SK-N-SH (cell line): ENCODE measurements at regions not wholly inside any gene's neighbourhood (a gene's known extent, or its start where the extent isn't known, plus 50 kb on each side); places are given as distances from the start of the nearest gene placed in this dataset.

Experiments used
- CTCF ChIA-PET: fragments of 300-600, 350-600 bp; formaldehyde crosslinking; extraction: SDS; loops from one replicate; lab custom pipeline; 2021; lab: Yijun Ruan, JAX
- POLR2A ChIA-PET: fragments of 350-600 bp; sonication (Branson Sonifier 250); formaldehyde crosslinking; extraction: SDS; loops from one replicate; lab custom pipeline; 2020; ENCODE audit warnings: antibody characterized with exemption, inconsistent platforms; lab: Yijun Ruan, JAX
- DNase-seq: peaks from one replicate; pipeline ENCODE4 v3.0.0; 2012
- H2AFZ ChIP-seq: fragments of 200-600 bp; sonication (generic); 2 replicates; pipeline ENCODE4 v1.8.1; 2016; ENCODE audit warnings: antibody characterized with exemption, mild to moderate bottlenecking, low read depth
- H3F3A ChIP-seq: fragments of 200-600 bp; sonication (generic); replicated peaks from 2 replicates; pipeline ENCODE3; 2016; ENCODE audit warnings: antibody characterized with exemption, mild to moderate bottlenecking; ENCODE audit not compliant: insufficient read depth
- H3K27ac ChIP-seq, 2 experiments: fragments of 200-500 bp in 1 of 2; fragments of 200-600 bp in 1 of 2; sonication (Bioruptor generic) in 1 of 2; sonication (generic), shearing (Covaris generic) in 1 of 2; 2 replicates each; pipeline versions ENCODE4 v1.5.1 to v1.6.1; 2014 to 2016; ENCODE audit warnings: low read depth in 2 of 2, inconsistent platforms in 1 of 2, low read length in 1 of 2, mild to moderate bottlenecking in 1 of 2, mixed read lengths in 1 of 2
- H3K27me3 ChIP-seq: fragments of 200-600 bp; sonication (generic), shearing (Covaris generic); 2 replicates; pipeline ENCODE4 v1.6.1; 2016; ENCODE audit warnings: mixed run types; ENCODE audit not compliant: insufficient read depth
- H3K36me3 ChIP-seq, 2 experiments: fragments of 200-500 bp in 1 of 2; fragments of 200-600 bp in 1 of 2; sonication (Bioruptor generic) in 1 of 2; sonication (generic) in 1 of 2; replicated peaks in 1 of 2; 2 replicates each; pipeline versions ENCODE3 to v1.5.1; 2014 to 2016; ENCODE audit warnings: low read length in 1 of 2, mild to moderate bottlenecking in 1 of 2; ENCODE audit not compliant: insufficient read depth in 2 of 2, control insufficient read depth in 1 of 2
- H3K4me1 ChIP-seq, 2 experiments: fragments of 200-500 bp in 1 of 2; fragments of 200-600 bp in 1 of 2; sonication (Bioruptor generic) in 1 of 2; sonication (generic), shearing (Covaris generic) in 1 of 2; 2 replicates each; pipeline versions ENCODE4 v1.5.1 to v1.6.1; 2014 to 2016; ENCODE audit warnings: low read depth in 1 of 2, low read length in 1 of 2, mixed run types in 1 of 2; ENCODE audit not compliant: insufficient read depth in 2 of 2, control insufficient read depth in 1 of 2
- H3K4me2 ChIP-seq: fragments of 200-600 bp; sonication (generic), shearing (Covaris generic); 2 replicates; pipeline ENCODE4 v1.6.1; 2017; ENCODE audit warnings: mixed run types
- H3K4me3 ChIP-seq, 2 experiments: fragments of 200-500 bp in 1 of 2; fragments of 200-600 bp in 1 of 2; sonication (Bioruptor generic) in 1 of 2; sonication (generic), shearing (Covaris generic) in 1 of 2; 2 replicates each; pipeline versions ENCODE4 v1.5.1 to v1.8.1; 2014 to 2016; ENCODE audit warnings: low read depth in 2 of 2, inconsistent platforms in 1 of 2, low read length in 1 of 2, mild to moderate bottlenecking in 1 of 2, mixed read lengths in 1 of 2, moderate library complexity in 1 of 2
- H3K79me2 ChIP-seq: fragments of 200-600 bp; sonication (generic); 2 replicates; pipeline ENCODE4 v1.8.1; 2017; ENCODE audit warnings: mild to moderate bottlenecking; ENCODE audit not compliant: insufficient read depth
- H3K9ac ChIP-seq: fragments of 200-600 bp; sonication (generic); 2 replicates; pipeline ENCODE4 v1.6.1; 2017; ENCODE audit warnings: mixed run types
- H3K9me2 ChIP-seq: fragments of 200-600 bp; sonication (generic); 2 replicates; pipeline ENCODE4 v1.6.1; 2017; ENCODE audit warnings: mixed run types
- H3K9me3 ChIP-seq: fragments of 200-600 bp; sonication (generic); 2 replicates; pipeline ENCODE4 v1.6.1; 2017; ENCODE audit warnings: mixed run types, mild to moderate bottlenecking, moderate library complexity
- H4K20me1 ChIP-seq: fragments of 200-600 bp; sonication (generic); 2 replicates; pipeline ENCODE4 v1.6.1; 2017; ENCODE audit warnings: mild to moderate bottlenecking, mixed run types; ENCODE audit not compliant: insufficient read depth
- ELF1 ChIP-seq: IDR thresholded peaks from 2 replicates; pipeline ENCODE4 v1.4.0; 2012
- EP300 ChIP-seq, 2 experiments: IDR thresholded peaks; 2 replicates each; pipeline versions ENCODE4 v1.4.0 to v1.6.1; 2012; ENCODE audit warnings: borderline replicate concordance in 1 of 2, low read depth in 1 of 2, low read length in 1 of 2
- EZH2phosphoT487 ChIP-seq: fragments of 200-600 bp; sonication (generic); IDR thresholded peaks from 2 replicates; pipeline ENCODE4 v1.6.1; 2017; ENCODE audit warnings: low read depth, mixed run types, mild to moderate bottlenecking, antibody characterized with exemption, moderate library complexity, borderline replicate concordance
- FOSL2 ChIP-seq: IDR thresholded peaks from 2 replicates; pipeline ENCODE4 v1.4.0; 2012; ENCODE audit warnings: low read depth, mild to moderate bottlenecking, moderate library complexity, borderline replicate concordance
- FOXJ3 ChIP-seq: sonication (generic); formaldehyde crosslinking; IDR thresholded peaks from 2 replicates; pipeline ENCODE4 v1.5.1; 2020; ENCODE audit warnings: mild to moderate bottlenecking, missing genetic modification reagents
- GATA2 ChIP-seq: sonication (generic); formaldehyde crosslinking; IDR thresholded peaks from 2 replicates; pipeline ENCODE4 v1.5.0; 2020; ENCODE audit warnings: mild to moderate bottlenecking, missing genetic modification reagents
- JUND ChIP-seq: IDR thresholded peaks from 2 replicates; pipeline ENCODE4 v1.4.0; 2012
- MXI1 ChIP-seq: IDR thresholded peaks from 2 replicates; pipeline ENCODE4 v1.6.1; 2012; ENCODE audit warnings: mild to moderate bottlenecking, low read depth, low read length, improper control_type of control experiment
- NFIC ChIP-seq: IDR thresholded peaks from 2 replicates; pipeline ENCODE4 v1.4.0; 2012; ENCODE audit warnings: borderline replicate concordance
- NRF1 ChIP-seq: IDR thresholded peaks from 2 replicates; pipeline ENCODE4 v1.6.1; 2012; ENCODE audit warnings: low read depth, mild to moderate bottlenecking, low read length
- POLR2AphosphoS5 ChIP-seq: IDR thresholded peaks from 2 replicates; pipeline ENCODE4 v1.6.1; 2012; ENCODE audit warnings: low read depth, low read length
- RAD21 ChIP-seq: IDR thresholded peaks from 2 replicates; pipeline ENCODE4 v1.6.1; 2012; ENCODE audit warnings: mild to moderate bottlenecking, low read length
- RCOR1 ChIP-seq: fragments of 150-350 bp; IDR thresholded peaks from 2 replicates; pipeline ENCODE4 v1.6.1; 2017; ENCODE audit warnings: antibody characterized with exemption, low read length
- RXRA ChIP-seq: IDR thresholded peaks from 2 replicates; pipeline ENCODE4 v1.4.0; 2012; ENCODE audit warnings: low read depth, mild to moderate bottlenecking, borderline replicate concordance
- SIN3A ChIP-seq: IDR thresholded peaks from 2 replicates; pipeline ENCODE4 v1.6.1; 2012; ENCODE audit warnings: low read depth, mild to moderate bottlenecking, low read length, moderate library complexity, borderline replicate concordance
- SMC3 ChIP-seq: IDR thresholded peaks from 2 replicates; pipeline ENCODE4 v1.6.1; 2012; ENCODE audit warnings: low read depth, low read length, improper control_type of control experiment
- TAF1 ChIP-seq: IDR thresholded peaks from 2 replicates; pipeline ENCODE4 v1.6.1; 2012; ENCODE audit warnings: low read depth, mild to moderate bottlenecking, low read length, moderate library complexity, borderline replicate concordance
- TCF12 ChIP-seq: IDR thresholded peaks from 2 replicates; pipeline ENCODE4 v1.4.0; 2012
- YY1 ChIP-seq: IDR thresholded peaks from 2 replicates; pipeline ENCODE4 v1.4.0; 2012; ENCODE audit warnings: low read depth, mild to moderate bottlenecking
- WGBS: methylation state at CpG from one replicate; pipeline ENCODE4 v1.1.6; 2017; ENCODE audit warnings: low lambda C conversion rate; 5-methylcytosine and 5-hydroxymethylcytosine counted together
- TF ChIP-seq, protein P1 (sequence below): IDR thresholded peaks from 2 replicates; pipeline ENCODE4 v1.4.0; 2012; ENCODE audit warnings: low read depth
- TF ChIP-seq, protein P2 (sequence below): IDR thresholded peaks from 2 replicates; pipeline ENCODE4; 2012

DNA sequence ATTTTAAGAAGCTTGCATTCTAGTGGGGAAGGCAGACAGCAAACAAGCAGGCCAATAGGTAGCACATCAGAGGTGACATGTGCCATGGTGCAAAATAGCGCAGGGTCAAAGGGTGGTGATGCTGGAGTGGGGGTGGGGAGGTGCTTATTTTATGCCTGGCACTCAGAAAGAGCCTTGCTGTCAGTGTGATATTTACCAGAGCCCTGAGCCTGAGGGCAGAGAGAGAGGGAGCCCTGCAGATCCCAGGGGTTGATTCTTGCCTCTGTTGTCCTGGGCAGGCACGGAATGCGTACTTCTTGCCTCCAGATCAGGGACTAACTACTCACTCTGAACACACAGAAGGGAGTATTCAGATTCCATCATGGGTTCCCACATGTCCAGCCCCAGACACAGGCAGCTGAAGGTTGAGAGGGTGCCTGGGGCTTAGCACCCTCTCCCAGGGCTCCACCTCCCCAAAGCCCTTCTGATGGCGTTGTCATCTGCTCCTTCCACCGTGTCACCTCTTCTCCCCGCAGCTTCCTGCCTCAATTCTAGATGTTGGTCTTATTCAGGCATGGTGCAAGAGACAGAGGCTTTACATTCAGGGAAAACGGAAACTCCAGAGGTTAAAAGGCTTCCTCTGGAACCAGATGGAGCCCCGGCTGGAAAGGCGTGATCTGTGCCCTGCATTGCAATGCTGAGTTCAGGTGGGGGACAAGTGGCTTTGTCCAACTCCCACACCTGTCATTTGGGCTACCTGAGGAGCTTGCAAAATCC, 252.3 kb downstream of the HAUS1 start:
- ChIA-PET CTCF (interaction anchor here (0.6 to 1.7 kb wide), 6 partner anchors 10 to 1495 kb away, joined by 3 to 5 read pairs (median 4); a partner anchor contains a TSS), POLR2A (no interaction called here)
- Histone ChIP-seq H3K36me3 (no peaks in the 10 kb centered on the region), H2AFZ (no peak overlapping the region), H3K27ac (peak overlapping the region in 1 of 2 experiments; percentile 53; a peak in 2 of 4 replicates), H4K20me1 (no peaks in the 10 kb centered on the region), H3F3A (no peaks in the 10 kb centered on the region), H3K79me2 (no peaks in the 10 kb centered on the region), H3K9ac (no peak overlapping the region), H3K4me3 (no peak overlapping the region), H3K9me3 (no peaks in the 10 kb centered on the region), H3K4me1 (peaks cover 0 to 35% of the 10 kb centered on the region in 2 experiments; a peak in 1 of 4 replicates), H3K27me3 (no peaks in the 10 kb centered on the region), H3K9me2 (no peaks in the 10 kb centered on the region), H3K4me2 (no peak overlapping the region)
- peak; percentile 75 for DNase-seq
- 72% methylated on average over 7 of the region's 9 CpGs for WGBS
- peak; percentile 83 for TF ChIP-seq FOXJ3
- TF ChIP-seq TCF12 = peak; percentile 10; the same call in 1 of the 2 replicates
- 0 out of 2 replicates have a peak, but pooled peaks have one; percentile 48 for TF ChIP-seq MXI1
- TF ChIP-seq EP300 (IDR thresholded peaks at IDR 0.05; ENCODE audit: borderline replicate concordance in 1 of 2, low read depth in 1 of 2, low read length in 1 of 2) = peak in 1 of 2 experiments; percentile 87; a peak in 2 of 4 replicates
- peak; percentile 73; the same call in 1 of the 2 replicates for TF ChIP-seq RCOR1
- no peak for TF ChIP-seq TAF1
- no peak for TF ChIP-seq SMC3
- peak; percentile 87 for TF ChIP-seq GATA2
- no peak for TF ChIP-seq JUND

DNA sequence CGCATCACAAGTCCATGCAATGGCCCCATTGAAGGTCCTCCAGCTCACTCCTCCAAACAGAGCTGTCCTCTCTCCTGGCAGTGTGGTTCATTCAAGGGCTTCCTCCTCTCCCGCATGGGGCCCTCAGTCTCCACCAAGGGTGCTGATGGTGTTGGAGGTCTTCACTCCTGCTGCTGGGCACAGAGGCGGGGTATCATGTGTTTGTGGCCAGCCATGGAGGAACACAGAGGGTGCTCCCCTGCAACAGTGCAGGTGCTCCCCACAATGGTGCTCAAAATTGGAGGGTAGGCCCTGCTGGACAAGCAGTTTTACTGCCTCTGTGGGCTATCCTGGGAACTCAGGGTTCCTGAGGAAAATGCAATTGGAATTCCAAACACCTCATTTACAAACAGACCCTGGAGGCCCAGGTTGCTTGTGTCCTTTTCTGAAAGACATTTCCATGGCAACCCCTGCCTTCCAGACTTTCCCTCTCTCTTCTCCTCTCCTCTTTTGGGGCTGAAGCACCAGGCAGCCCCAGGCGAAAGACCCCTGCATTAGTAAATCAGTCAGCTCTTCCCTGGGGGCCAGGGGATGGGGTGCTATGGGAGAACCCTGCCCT, 256.0 kb downstream of the HAUS1 start:
- Histone ChIP-seq H2AFZ (no peak overlapping the region), H3K9me3 (no peaks in the 10 kb centered on the region), H3K9ac (no peak overlapping the region), H3K27ac (no peak overlapping the region), H3K9me2 (no peaks in the 10 kb centered on the region), H3K4me3 (no peak overlapping the region)
- DNase-seq = no peak
- no peak for TF ChIP-seq NFIC
- TF ChIP-seq EZH2phosphoT487 = no peak
- no peak for TF ChIP-seq RXRA
- TF ChIP-seq, protein P1, sequence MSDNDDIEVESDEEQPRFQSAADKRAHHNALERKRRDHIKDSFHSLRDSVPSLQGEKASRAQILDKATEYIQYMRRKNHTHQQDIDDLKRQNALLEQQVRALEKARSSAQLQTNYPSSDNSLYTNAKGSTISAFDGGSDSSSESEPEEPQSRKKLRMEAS = no peak
- TF ChIP-seq NRF1 = no peak
- TF ChIP-seq YY1 = no peak
- no peak for TF ChIP-seq ELF1
- no peak for TF ChIP-seq FOSL2
- TF ChIP-seq RAD21 = no peak
- no peak for TF ChIP-seq GATA2
- no peak for TF ChIP-seq POLR2AphosphoS5
- TF ChIP-seq, protein P2, sequence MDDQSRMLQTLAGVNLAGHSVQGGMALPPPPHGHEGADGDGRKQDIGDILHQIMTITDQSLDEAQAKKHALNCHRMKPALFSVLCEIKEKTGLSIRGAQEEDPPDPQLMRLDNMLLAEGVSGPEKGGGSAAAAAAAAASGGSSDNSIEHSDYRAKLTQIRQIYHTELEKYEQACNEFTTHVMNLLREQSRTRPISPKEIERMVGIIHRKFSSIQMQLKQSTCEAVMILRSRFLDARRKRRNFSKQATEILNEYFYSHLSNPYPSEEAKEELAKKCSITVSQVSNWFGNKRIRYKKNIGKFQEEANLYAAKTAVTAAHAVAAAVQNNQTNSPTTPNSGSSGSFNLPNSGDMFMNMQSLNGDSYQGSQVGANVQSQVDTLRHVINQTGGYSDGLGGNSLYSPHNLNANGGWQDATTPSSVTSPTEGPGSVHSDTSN = no peak
- TF ChIP-seq JUND = no peak
- TF ChIP-seq SIN3A = no peak
- no peak for TF ChIP-seq EP300 (IDR thresholded peaks at IDR 0.05; ENCODE audit: borderline replicate concordance in 1 of 2, low read depth in 1 of 2, low read length in 1 of 2)
- TF ChIP-seq, all 33 proteins: peak for 0
- CTCF ChIA-PET = interaction anchor here (0.6 to 1.0 kb wide), 2 partner anchors 9 to 172 kb away, joined by 3 to 4 read pairs; no protein-coding TSS in a partner anchor
- Histone ChIP-seq H3K36me3 (no peaks in the 10 kb centered on the region), H3K27me3 (no peaks in the 10 kb centered on the region), H3K4me2 (no peak overlapping the region), H4K20me1 (no peaks in the 10 kb centered on the region), H3K4me1 (peaks cover 0 to 32% of the 10 kb centered on the region in 2 experiments; a peak in 1 of 4 replicates), H3F3A (no peaks in the 10 kb centered on the region), H3K79me2 (no peaks in the 10 kb centered on the region)
- POLR2A ChIA-PET = no interaction called here
- 81% methylated on average over 4 of the region's 4 CpGs for WGBS
